ENCODE measurements at regions not wholly inside any gene's neighbourhood (a gene's known extent, or its start where the extent isn't known, plus 50 kb on each side); places are given as distances from the start of the nearest gene placed in this dataset.
"Not testable (repeated sequence)": the region's sequence is repeated elsewhere in the genome, so short reads cannot be mapped to it uniquely, and the experiment has no call there.

DNA sequence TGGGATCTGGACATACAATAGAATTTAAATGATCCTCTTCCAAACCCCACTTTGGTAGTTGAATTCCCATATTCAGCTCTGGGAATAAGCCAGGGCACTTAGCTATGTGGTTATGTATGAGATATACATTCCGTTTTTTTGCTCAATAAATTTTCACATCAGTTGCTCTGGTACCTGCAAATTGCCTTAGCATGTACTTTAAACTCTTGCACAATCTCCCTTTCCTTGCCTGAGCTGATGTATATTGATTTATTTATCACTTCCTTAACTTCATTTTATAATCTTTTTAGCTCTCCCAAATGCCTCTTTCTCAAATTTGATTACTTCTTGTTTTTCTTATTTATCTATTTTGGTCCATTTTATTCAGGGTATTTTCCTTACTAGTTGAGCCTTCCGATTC, 90.1 kb upstream of the AGA start:
- in situ Hi-C loops (cut with HindIII; ENCODE audit: extremely low pct_ligation_motif_present, low pct_unique_long_range_greater_than_20kb): no loop called here
- Histone ChIP-seq H3K4me2 (ENCODE audit: low read depth, low read length) (no peak overlapping the region), H3K4me3 (replicated peaks in 1 of 3; ENCODE audit: insufficient read depth in 1 of 3, low read depth in 2 of 3, low read length in 3 of 3) (no peak overlapping the region), H2AFZ (ENCODE audit: low read length) (no peak overlapping the region), H3K27ac (ENCODE audit: extremely low read length, insufficient read depth, low read length) (no peak overlapping the region), H3K36me3 (replicated peaks in 1 of 2; ENCODE audit: control insufficient read depth in 1 of 2, insufficient read depth in 2 of 2, low read length in 2 of 2) (no peaks in the 10 kb centered on the region), H3K4me1 (ENCODE audit: insufficient read depth, low read length) (no peaks in the 10 kb centered on the region), H3K9me3 (ENCODE audit: low read length) (no peaks in the 10 kb centered on the region), H3K27me3 (ENCODE audit: control insufficient read depth in 1 of 2, insufficient read depth in 2 of 2, low read length in 2 of 2) (no peaks in the 10 kb centered on the region), H3K79me2 (ENCODE audit: insufficient read depth, low read length) (no peaks in the 10 kb centered on the region), H3K9ac (ENCODE audit: insufficient read depth, low read depth, low read length) (no peak overlapping the region), H4K20me1 (ENCODE audit: insufficient read depth, low read length) (no peaks in the 10 kb centered on the region)
- CTCF ChIA-PET (ENCODE audit: low intra/inter-chr PET ratio, low total read pairs): no interaction called here
- no peak for ATAC-seq
- BruUV-seq (replicated peaks): no TSS peak
- 28% methylated on average over 2 of the region's 2 CpGs for WGBS (ENCODE audit: low lambda C conversion rate)
- no peak for FAIRE-seq
- intact Hi-C loops (cut with micrococcal nuclease; ENCODE audit: unreplicated experiment): loop anchor here (5.0 kb wide), 1 partner anchor 1245 kb away; no protein-coding TSS in a partner anchor
- POLR2A ChIA-PET: no interaction called here
- TF ChIP-seq NFE2 (CRISPR knock-in tag; IDR thresholded peaks at IDR 0.05) (no peak), CEBPB (IDR thresholded peaks at IDR 0.05; ENCODE audit: borderline replicate concordance, low read depth, low read length) (peak; percentile 79)
- no peak for DNase-seq (ENCODE audit: low spot score)

DNA sequence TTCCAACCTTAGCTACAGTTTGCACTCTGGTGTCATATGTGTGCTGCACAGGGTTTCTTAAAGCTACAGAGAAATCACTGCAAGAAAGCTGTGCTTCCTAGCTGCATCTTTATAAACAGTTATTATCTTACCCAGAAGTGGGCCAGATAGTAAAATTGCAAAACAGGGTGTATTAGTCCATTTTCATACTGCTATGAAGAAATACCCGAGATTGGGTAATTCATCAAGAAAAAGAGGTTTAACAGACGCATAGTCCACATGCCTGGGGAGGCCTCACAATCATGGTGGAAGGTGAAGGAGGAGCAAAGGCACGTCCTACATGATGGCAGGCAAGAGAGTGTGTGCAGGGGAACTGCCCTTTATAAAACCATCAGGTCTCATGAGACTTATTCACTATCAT, 92.6 kb upstream of the AGA start:
- H3K79me2 ChIP-seq (ENCODE audit: insufficient read depth, low read length); H4K20me1 ChIP-seq (ENCODE audit: insufficient read depth, low read length); CTCF ChIA-PET (ENCODE audit: low intra/inter-chr PET ratio, low total read pairs); H3K27me3 ChIP-seq (ENCODE audit: control insufficient read depth in 1 of 2, insufficient read depth in 2 of 2, low read length in 2 of 2); FAIRE-seq; H3K4me2 ChIP-seq (ENCODE audit: low read depth, low read length); DNase-seq (ENCODE audit: low spot score); H3K9ac ChIP-seq (ENCODE audit: insufficient read depth, low read depth, low read length); H3K9me3 ChIP-seq (ENCODE audit: low read length); POLR2A ChIA-PET; ATAC-seq; BruUV-seq (replicated peaks); H3K27ac ChIP-seq (ENCODE audit: extremely low read length, insufficient read depth, low read length); H3K4me1 ChIP-seq (ENCODE audit: insufficient read depth, low read length); in situ Hi-C loops (cut with HindIII; ENCODE audit: extremely low pct_ligation_motif_present, low pct_unique_long_range_greater_than_20kb); H3K4me3 ChIP-seq (replicated peaks in 1 of 3; ENCODE audit: insufficient read depth in 1 of 3, low read depth in 2 of 3, low read length in 3 of 3); H3K36me3 ChIP-seq (replicated peaks in 1 of 2; ENCODE audit: control insufficient read depth in 1 of 2, insufficient read depth in 2 of 2, low read length in 2 of 2); H2AFZ ChIP-seq (ENCODE audit: low read length): not testable (repeated sequence)
- WGBS (ENCODE audit: low lambda C conversion rate): 3% methylated on average over 3 of the region's 3 CpGs
- intact Hi-C loops (cut with micrococcal nuclease; ENCODE audit: unreplicated experiment): loop anchor here (5.0 kb wide), 1 partner anchor 1248 kb away; no protein-coding TSS in a partner anchor

DNA sequence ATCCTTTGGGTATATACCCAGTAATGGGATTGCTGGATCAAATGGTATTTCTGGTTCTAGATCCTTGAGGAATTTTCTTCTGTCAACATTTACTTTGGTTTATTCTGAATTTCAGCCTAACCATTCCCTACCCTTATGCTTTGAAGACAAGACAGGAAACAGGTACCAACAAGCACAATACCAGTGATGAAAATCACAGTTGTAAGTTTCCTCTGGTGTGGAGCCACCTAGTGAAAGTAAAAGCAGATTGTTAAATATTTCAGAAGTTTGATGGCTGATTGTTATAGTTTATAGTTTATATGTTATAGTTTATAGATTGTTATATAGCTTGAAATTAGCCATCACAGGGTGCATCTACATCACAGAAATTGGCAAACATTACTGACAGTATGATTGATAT, 104.5 kb upstream of the AGA start:
- ATAC-seq (no peak), DNase-seq (ENCODE audit: low spot score) (no peak), FAIRE-seq (no peak)
- H3K79me2 ChIP-seq (ENCODE audit: insufficient read depth, low read length): no peaks in the 10 kb centered on the region
- POLR2A ChIA-PET: no interaction called here
- no peaks in the 10 kb centered on the region for H3K27me3 ChIP-seq (ENCODE audit: control insufficient read depth in 1 of 2, insufficient read depth in 2 of 2, low read length in 2 of 2)
- no peaks in the 10 kb centered on the region for H3K4me1 ChIP-seq (ENCODE audit: insufficient read depth, low read length)
- H3K27ac ChIP-seq (ENCODE audit: extremely low read length, insufficient read depth, low read length): no peak overlapping the region
- no peak overlapping the region for H2AFZ ChIP-seq (ENCODE audit: low read length)
- in situ Hi-C loops (cut with HindIII; ENCODE audit: extremely low pct_ligation_motif_present, low pct_unique_long_range_greater_than_20kb) (no loop called here), intact Hi-C loops (cut with micrococcal nuclease; ENCODE audit: unreplicated experiment) (no loop called here)
- BruUV-seq (replicated peaks): no TSS peak
- H3K4me3 ChIP-seq (replicated peaks in 1 of 3; ENCODE audit: insufficient read depth in 1 of 3, low read depth in 2 of 3, low read length in 3 of 3): no peak overlapping the region
- H3K9me3 ChIP-seq (ENCODE audit: low read length): no peaks in the 10 kb centered on the region
- H3K4me2 ChIP-seq (ENCODE audit: low read depth, low read length): no peak overlapping the region
- no peaks in the 10 kb centered on the region for H3K36me3 ChIP-seq (replicated peaks in 1 of 2; ENCODE audit: control insufficient read depth in 1 of 2, insufficient read depth in 2 of 2, low read length in 2 of 2)
- H4K20me1 ChIP-seq (ENCODE audit: insufficient read depth, low read length): no peaks in the 10 kb centered on the region
- H3K9ac ChIP-seq (ENCODE audit: insufficient read depth, low read depth, low read length): no peak overlapping the region
- CTCF ChIA-PET (ENCODE audit: low intra/inter-chr PET ratio, low total read pairs): no interaction called here
- no peak for TF ChIP-seq RAD51 (IDR thresholded peaks at IDR 0.05; ENCODE audit: borderline replicate concordance)
- no peak for TF ChIP-seq ZNF570 (CRISPR knock-in tag; IDR thresholded peaks at IDR 0.05; ENCODE audit: borderline replicate concordance)
- no peak for TF ChIP-seq ZNF225 (CRISPR knock-in tag; IDR thresholded peaks at IDR 0.05)
- TF ChIP-seq IRF2 (CRISPR knock-in tag; IDR thresholded peaks at IDR 0.05): no peak
- no peak for TF ChIP-seq ZNF382 (CRISPR knock-in tag; IDR thresholded peaks at IDR 0.05; ENCODE audit: borderline replicate concordance)
- no peak for TF ChIP-seq GATA4 (IDR thresholded peaks at IDR 0.05; ENCODE audit: borderline replicate concordance, low read depth)
- no peak for TF ChIP-seq TBL1XR1 (IDR thresholded peaks at IDR 0.05; ENCODE audit: borderline replicate concordance, low read length, partially characterized antibody)
- TF ChIP-seq, protein P1, sequence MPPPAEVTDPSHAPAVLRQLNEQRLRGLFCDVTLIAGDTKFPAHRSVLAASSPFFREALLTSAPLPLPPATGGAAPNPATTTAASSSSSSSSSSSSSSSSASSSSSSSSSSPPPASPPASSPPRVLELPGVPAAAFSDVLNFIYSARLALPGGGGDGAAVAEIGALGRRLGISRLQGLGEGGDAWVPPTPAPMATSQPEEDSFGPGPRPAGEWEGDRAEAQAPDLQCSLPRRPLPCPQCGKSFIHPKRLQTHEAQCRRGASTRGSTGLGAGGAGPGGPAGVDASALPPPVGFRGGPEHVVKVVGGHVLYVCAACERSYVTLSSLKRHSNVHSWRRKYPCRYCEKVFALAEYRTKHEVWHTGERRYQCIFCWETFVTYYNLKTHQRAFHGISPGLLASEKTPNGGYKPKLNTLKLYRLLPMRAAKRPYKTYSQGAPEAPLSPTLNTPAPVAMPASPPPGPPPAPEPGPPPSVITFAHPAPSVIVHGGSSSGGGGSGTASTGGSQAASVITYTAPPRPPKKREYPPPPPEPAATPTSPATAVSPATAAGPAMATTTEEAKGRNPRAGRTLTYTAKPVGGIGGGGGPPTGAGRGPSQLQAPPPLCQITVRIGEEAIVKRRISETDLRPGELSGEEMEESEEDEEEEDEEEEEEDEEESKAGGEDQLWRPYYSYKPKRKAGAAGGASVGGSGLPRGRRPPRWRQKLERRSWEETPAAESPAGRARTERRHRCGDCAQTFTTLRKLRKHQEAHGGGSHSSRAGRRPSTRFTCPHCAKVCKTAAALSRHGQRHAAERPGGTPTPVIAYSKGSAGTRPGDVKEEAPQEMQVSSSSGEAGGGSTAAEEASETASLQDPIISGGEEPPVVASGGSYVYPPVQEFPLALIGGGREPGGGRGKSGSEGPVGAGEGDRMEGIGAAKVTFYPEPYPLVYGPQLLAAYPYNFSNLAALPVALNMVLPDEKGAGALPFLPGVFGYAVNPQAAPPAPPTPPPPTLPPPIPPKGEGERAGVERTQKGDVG (CRISPR knock-in tag; IDR thresholded peaks at IDR 0.05; ENCODE audit: borderline replicate concordance): no peak
- TF ChIP-seq ZNF567 (CRISPR knock-in tag; IDR thresholded peaks at IDR 0.05; ENCODE audit: borderline replicate concordance): no peak

All from HepG2 (cell line).